Osteoblast (primary cell): ENCODE measurements at regions not wholly inside any gene's neighbourhood (a gene's known extent, or its start where the extent isn't known, plus 50 kb on each side); places are given as distances from the start of the nearest gene placed in this dataset.

Source experiments
- DNase-seq: peaks from one replicate; pipeline ENCODE4 v3.0.0; 2011; ENCODE audit warnings: low spot score, mixed read lengths; ENCODE audit not compliant: insufficient read length; ENCODE audit errors: missing footprints
- H2AFZ ChIP-seq: 2 replicates; pipeline ENCODE4 v1.6.0; 2011; ENCODE audit warnings: mild to moderate bottlenecking, low read length
- H3K27ac ChIP-seq: 2 replicates; pipeline ENCODE4 v1.5.1; 2011; ENCODE audit warnings: mild to moderate bottlenecking, low read depth, low read length, moderate library complexity
- H3K27me3 ChIP-seq: 2 replicates; pipeline ENCODE4 v1.6.0; 2012; ENCODE audit warnings: mild to moderate bottlenecking, control low read depth, inconsistent platforms, low read length, moderate library complexity; ENCODE audit not compliant: insufficient read depth
- H3K36me3 ChIP-seq: 2 replicates; pipeline ENCODE4 v1.5.1; 2011; ENCODE audit warnings: mild to moderate bottlenecking, low read length, control low read depth, moderate library complexity; ENCODE audit not compliant: insufficient read depth
- H3K4me1 ChIP-seq: 2 replicates; pipeline ENCODE4 v1.5.1; 2011; ENCODE audit warnings: mild to moderate bottlenecking, low read length, control low read depth, moderate library complexity; ENCODE audit not compliant: insufficient read depth
- H3K4me2 ChIP-seq: 2 replicates; pipeline ENCODE4 v1.6.0; 2011; ENCODE audit warnings: mild to moderate bottlenecking, low read length; ENCODE audit not compliant: insufficient read depth
- H3K4me3 ChIP-seq: fragments of 200-600 bp; sonication (generic); 3 replicates; pipeline ENCODE4 v1.5.1; 2012; ENCODE audit warnings: mild to moderate bottlenecking, low read length, inconsistent platforms; ENCODE audit not compliant: insufficient read depth
- H3K79me2 ChIP-seq: 2 replicates; pipeline ENCODE4 v1.6.0; 2012; ENCODE audit warnings: mild to moderate bottlenecking, low read length, control low read depth, inconsistent platforms; ENCODE audit not compliant: insufficient read depth
- H3K9me3 ChIP-seq: 2 replicates; pipeline ENCODE4 v1.5.1; 2011; ENCODE audit warnings: low read depth, low read length, control low read depth
- H4K20me1 ChIP-seq: 2 replicates; pipeline ENCODE4 v1.6.0; 2012; ENCODE audit warnings: mild to moderate bottlenecking, low read length, control low read depth; ENCODE audit not compliant: insufficient read depth
- CTCF ChIP-seq: IDR thresholded peaks from 2 replicates; pipeline ENCODE4 v1.5.1; 2011; ENCODE audit warnings: mild to moderate bottlenecking, low read depth, low read length, moderate library complexity; ENCODE audit errors: extremely low read depth

- Histone ChIP-seq H2AFZ (no peak overlapping the region), H4K20me1 (no peaks in the 10 kb centered on the region), H3K9me3 (no peaks in the 10 kb centered on the region), H3K36me3 (no peaks in the 10 kb centered on the region), H3K4me2 (no peak overlapping the region), H3K79me2 (no peaks in the 10 kb centered on the region), H3K27ac (no peak overlapping the region), H3K4me1 (no peaks in the 10 kb centered on the region), H3K27me3 (no peaks in the 10 kb centered on the region), H3K4me3 (no peak overlapping the region)
- TF ChIP-seq CTCF, result no peak
- no peak for DNase-seq
Observed at GRCh38 chr12:18942669-18943068, 186.9 kb upstream of the PLEKHA5 start.

DNA sequence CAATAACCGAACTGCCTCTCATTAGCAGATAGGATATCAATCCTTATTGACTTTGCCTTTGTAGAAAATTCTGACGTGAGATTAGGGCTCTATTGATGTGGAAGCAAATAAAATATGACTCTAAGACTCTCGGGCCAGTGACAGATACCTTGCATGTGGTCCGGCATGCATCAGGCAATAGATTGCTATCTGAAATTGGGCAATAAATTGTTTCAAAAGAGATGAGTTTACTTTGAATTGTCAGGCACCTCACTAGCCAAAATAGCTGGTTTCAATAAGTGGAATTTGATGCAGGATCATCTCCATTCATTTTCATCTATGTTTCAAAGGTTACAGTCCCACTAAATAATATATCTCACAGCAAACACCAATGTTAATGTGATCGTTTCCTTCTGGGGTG, 186.3 kb upstream of the PLEKHA5 start:
- H3K4me3 ChIP-seq, result no peak overlapping the region
- no peaks in the 10 kb centered on the region for H3K4me1 ChIP-seq
- no peak for TF ChIP-seq CTCF
- no peak overlapping the region for H3K27ac ChIP-seq
- no peaks in the 10 kb centered on the region for H3K27me3 ChIP-seq
- no peaks in the 10 kb centered on the region for H3K79me2 ChIP-seq
- no peaks in the 10 kb centered on the region for H4K20me1 ChIP-seq
- no peaks in the 10 kb centered on the region for H3K36me3 ChIP-seq
- H3K9me3 ChIP-seq, result no peaks in the 10 kb centered on the region
- no peak overlapping the region for H2AFZ ChIP-seq
- DNase-seq, result no peak
- no peak overlapping the region for H3K4me2 ChIP-seq

DNA sequence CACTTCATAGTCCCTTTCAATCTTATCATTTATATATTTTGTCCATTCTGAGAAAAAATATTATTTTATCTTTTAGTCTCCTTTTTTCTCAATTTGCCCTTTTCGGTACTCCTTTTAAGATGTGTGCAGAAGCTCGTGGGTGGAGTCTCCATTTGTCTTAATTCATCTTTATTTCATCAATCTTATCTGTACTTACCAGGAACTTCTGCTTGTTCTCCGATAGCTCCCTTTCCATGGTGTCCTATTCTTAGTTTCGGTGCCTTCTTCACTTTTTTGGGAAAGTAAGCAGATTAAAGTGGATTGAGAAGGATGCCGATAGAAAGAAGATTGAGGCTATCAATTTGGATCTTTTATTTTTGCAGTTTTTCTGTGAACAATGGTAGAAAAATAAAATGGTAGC, 183.4 kb upstream of the PLEKHA5 start:
- DNase-seq, result no peak
- Histone ChIP-seq H3K4me3 (no peak overlapping the region), H2AFZ (no peak overlapping the region), H3K27ac (no peak overlapping the region), H3K9me3 (no peaks in the 10 kb centered on the region), H3K36me3 (no peaks in the 10 kb centered on the region), H3K4me1 (no peaks in the 10 kb centered on the region), H3K79me2 (no peaks in the 10 kb centered on the region), H3K27me3 (no peaks in the 10 kb centered on the region), H4K20me1 (no peaks in the 10 kb centered on the region), H3K4me2 (no peak overlapping the region)
- no peak for TF ChIP-seq CTCF

DNA sequence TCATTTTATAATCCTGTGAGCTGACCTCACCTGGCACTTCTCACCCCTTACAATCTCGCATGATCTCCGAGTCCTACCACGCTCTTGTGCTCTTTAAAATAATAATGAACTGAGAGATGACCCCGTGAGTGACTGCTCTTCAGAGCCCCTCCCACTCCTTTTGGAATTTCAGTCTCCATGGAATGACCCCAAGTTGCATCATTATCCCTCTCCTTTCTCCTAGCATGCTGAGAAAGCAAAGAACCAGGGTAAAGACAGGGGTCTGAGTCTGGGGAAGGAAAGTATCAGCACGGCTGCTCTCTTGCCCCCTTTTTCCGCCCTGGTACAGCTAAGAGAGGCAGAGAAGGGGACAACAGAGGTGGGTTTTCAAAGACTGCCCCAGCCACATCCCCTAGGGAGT, 178.3 kb upstream of the PLEKHA5 start:
- no peaks in the 10 kb centered on the region for H3K36me3 ChIP-seq
- no peak overlapping the region for H3K4me3 ChIP-seq
- H2AFZ ChIP-seq, result no peak overlapping the region
- H3K27me3 ChIP-seq, result no peaks in the 10 kb centered on the region
- no peak overlapping the region for H3K27ac ChIP-seq
- H4K20me1 ChIP-seq, result no peaks in the 10 kb centered on the region
- H3K4me2 ChIP-seq, result no peak overlapping the region
- no peaks in the 10 kb centered on the region for H3K4me1 ChIP-seq
- TF ChIP-seq CTCF, result no peak
- DNase-seq, result no peak
- H3K79me2 ChIP-seq, result no peaks in the 10 kb centered on the region
- H3K9me3 ChIP-seq, result no peaks in the 10 kb centered on the region
